ENCODE measurements at regions not wholly inside any gene's neighbourhood (a gene's known extent, or its start where the extent isn't known, plus 50 kb on each side); places are given as distances from the start of the nearest gene placed in this dataset.

GRCh38 chr16:79366635-79367034, 233.9 kb downstream of the MAF start:
- TF ChIP-seq ZNF384 (IDR thresholded peaks at IDR 0.05) (no peak), SUZ12 (IDR thresholded peaks at IDR 0.05) (no peak), FOXK2 (IDR thresholded peaks at IDR 0.05) (no peak)

Measured in HEK293T (cell line).